SK-N-SH treated with all-trans-retinoic acid at 6 μM for 48 hours (cell line): ENCODE measurements at regions not wholly inside any gene's neighbourhood (a gene's known extent, or its start where the extent isn't known, plus 50 kb on each side); places are given as distances from the start of the nearest gene placed in this dataset.

Source experiments
- GLIS3 ChIP-seq: fragments of 250-450 bp; sonication (Bioruptor Pico); IDR thresholded peaks from 2 replicates; pipeline ENCODE4 v1.5.0; 2020; ENCODE audit warnings: mild to moderate bottlenecking, moderate library complexity
- TOX ChIP-seq: fragments of 250-450 bp; sonication (Bioruptor Pico); IDR thresholded peaks from 2 replicates; pipeline ENCODE4 v1.8.0; 2021; ENCODE audit warnings: mild to moderate bottlenecking, moderate library complexity, borderline replicate concordance
- ZFP3 ChIP-seq: fragments of 250-450 bp; sonication (Bioruptor Pico); IDR thresholded peaks from 2 replicates; pipeline ENCODE4 v1.5.0; 2020; ENCODE audit warnings: mild to moderate bottlenecking, moderate library complexity

DNA sequence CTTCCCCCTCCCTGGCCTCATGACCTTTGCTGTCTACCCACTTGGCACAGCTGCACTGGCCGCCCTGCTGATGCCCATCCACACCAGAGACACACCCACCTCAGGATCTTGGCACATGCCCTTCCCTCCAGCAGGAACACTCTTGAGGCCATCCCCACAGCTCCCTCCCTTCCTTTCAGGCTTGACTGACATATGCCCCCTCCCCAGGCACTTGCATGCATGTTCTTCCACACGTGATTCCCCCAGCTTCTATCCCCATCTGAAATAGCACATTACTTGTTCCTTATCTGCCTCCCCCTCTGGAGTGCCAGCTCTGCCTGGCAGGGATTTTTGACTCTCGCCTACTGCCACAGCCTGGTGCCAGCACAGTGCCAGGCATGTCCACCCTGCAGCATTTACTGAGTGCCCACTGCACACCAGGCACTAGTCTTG lies 98.5 kb upstream of the SLC25A33 start:
- TF ChIP-seq ZFP3 (CRISPR knock-in tag) (no peak), GLIS3 (CRISPR knock-in tag) (no peak), TOX (CRISPR knock-in tag) (no peak)
